SHP77 (cell line): ENCODE measurements at regions not wholly inside any gene's neighbourhood (a gene's known extent, or its start where the extent isn't known, plus 50 kb on each side); places are given as distances from the start of the nearest gene placed in this dataset.

Experiments used
- DNase-seq, 2 experiments: peaks; one replicate each; lab custom pipeline; 2025; lab: John Stamatoyannopoulos, UW

DNA sequence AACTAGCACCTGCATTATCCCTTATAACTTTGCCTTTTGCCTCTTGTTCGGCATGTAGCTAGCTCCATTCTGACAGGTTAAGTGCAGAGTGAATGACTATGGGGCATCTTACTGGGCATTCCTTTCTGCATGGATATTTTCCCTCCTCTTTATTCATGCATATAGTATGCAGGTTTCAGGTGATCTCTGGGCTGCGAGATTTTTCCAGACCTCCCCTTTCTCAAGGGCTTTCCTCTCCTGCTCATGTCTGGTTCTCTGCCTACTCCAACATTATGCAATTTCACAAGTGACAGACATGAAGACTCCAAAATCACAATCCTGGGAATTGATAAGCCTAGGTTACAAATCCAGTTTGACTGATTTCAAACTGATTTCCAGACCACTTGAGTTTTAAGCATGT lies 503.8 kb downstream of the NXPH1 start:
- DNase-seq: no peak

DNA sequence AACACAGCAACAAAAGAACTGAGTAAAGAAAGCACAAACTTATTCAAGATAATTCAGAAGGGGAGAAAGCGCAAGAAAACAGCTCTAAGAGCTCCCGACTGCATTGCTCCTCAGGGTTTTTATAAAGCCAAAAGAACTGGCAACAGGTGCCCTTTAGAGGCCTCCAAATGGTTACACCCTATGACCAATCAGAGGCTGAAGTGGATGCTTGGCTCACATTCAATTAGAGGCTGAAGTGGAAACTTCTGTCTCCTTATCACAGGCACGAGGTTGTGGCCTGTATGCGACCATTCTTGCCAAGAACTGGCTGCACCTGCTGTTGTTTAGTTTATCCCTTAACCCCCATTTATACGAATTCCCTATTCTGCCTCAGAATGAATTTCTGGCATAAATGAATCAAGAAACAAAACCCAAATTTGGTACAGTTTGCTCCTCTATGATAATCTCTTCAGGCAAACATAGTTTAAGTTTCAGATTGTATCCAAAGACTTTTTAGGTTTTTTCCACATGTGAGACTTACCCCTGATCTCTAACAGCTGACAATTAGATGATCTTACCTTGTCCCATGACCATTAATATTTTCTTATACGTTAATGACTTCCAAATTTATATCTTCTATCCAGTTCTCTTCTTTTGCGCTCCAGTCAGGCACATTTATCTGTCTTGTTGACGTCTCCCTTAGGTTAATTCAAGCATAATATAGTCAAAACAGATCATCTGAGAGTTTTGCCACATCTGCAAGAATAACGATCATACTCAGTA lies 504.8 kb downstream of the NXPH1 start:
- DNase-seq: peak; percentile 12 to 15

DNA sequence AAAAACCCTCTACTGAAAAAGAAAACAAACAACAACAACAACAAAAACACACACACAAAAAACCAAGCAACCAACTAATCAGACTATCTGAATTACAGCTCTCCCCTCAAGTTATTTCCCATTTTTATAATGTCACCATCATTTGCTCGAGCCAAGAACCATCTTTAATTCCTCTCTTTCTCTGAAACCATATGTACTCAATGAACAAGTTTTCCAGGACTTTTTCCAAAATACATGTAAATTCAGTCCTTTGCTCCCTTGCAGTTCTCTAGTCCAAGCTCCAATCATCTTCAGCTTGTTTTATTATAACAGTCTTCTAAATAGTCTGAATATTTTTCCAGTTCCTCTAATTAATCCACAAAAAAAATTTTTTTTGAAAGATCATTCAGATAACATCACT lies 506.0 kb downstream of the NXPH1 start:
- DNase-seq: no peak

DNA sequence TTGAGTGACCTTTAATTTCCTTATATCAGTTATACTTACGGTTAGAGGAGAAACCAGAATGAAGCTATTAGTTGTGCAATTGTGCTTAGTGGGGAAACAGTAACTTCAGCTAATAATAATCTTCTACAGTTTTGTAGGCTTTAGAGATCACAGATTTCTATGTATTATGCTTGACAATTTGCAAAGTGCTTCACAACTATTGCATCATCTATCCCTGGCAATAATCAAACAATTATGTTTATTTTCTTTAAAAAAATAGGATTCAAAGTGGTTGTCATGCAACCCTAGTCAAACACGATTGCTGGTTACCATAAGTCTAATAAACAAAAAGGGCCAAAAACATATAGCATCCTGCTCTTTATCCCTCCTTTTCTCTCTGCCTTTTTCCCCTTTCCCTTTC lies 530.3 kb downstream of the NXPH1 start:
- DNase-seq: no peak

DNA sequence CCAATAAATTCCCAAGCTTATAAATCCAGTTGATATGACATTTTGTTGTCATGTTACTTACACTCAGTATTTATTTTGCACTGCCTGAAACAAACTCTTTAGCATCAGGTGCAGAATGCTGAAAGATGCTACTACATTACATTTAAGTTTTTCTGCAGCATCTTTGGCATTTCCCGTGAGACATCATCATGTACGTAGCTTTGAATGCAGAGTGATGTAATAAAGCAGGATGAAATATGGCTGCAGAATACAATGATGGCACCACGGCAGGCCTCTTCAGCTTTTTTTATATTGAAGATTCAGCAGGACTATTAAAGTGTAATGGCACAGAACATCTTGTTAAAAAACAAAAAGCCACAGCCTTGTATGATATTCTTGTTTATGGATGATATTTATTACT lies 531.8 kb downstream of the NXPH1 start:
- DNase-seq: no peak

DNA sequence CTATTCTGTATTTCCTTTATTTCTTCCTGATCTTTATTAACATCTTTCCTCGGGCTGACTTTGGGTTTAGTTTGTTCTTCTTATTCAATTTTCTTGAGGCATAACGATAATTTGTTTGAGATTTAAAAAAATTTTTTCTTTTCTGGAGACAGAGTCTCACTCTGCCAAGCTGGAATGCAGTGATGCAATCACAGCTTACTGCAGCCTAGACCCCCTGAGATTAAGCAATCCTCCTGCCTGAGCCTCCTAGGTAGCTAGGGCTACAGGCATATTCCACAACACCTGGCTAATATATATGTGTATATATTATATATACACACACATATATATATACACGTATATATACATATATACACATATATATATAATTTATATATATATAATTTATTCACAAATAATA lies 540.2 kb downstream of the NXPH1 start:
- no peak for DNase-seq

DNA sequence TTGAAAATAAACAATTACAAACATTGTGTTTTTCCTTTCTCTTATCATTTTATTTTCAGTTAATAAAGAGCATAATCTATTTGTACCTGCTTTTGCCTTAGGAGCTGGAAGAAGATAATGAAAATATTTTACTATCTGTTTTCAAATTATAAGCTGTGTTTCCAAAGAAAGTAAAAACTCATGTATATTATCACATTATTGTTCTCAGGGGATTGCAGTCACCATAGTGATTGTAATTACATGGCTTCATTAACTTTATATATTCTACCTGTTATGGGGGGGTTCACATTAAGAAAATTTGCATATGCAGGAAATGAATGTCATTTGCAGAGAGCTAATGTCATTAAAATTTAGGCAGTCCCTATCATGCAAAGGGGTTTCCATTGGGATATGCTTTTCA lies 542.3 kb downstream of the NXPH1 start:
- DNase-seq: no peak

DNA sequence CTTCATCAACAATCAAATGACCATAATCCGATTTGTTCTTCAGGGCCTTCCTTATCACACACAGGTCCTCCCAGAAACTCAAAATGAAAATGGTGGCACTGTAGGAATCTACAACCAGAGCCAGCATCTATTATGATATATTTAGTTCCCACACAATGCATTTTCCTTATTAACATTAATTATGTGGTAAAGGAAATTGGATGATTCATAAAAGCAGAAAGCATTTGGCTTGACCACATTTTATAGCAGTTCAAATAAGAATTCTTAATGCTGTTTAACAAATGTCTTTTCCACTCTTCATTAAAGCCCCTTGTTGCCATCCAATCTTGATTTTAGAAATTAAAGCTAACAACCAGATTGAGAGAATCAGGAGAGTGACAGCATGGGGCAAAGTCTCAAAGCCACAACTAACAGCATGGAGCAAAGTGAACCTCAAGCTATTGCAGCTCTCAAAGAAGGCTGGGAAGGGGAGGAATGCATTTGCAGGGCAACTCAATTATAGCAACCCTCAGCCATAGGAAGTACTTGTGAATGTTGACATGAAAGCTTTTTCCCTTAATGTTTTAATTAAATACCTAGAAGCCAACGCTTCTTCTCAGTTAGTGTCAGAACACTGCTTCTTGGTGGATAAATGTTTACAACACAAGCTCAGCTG lies 549.1 kb downstream of the NXPH1 start:
- no peak for DNase-seq

DNA sequence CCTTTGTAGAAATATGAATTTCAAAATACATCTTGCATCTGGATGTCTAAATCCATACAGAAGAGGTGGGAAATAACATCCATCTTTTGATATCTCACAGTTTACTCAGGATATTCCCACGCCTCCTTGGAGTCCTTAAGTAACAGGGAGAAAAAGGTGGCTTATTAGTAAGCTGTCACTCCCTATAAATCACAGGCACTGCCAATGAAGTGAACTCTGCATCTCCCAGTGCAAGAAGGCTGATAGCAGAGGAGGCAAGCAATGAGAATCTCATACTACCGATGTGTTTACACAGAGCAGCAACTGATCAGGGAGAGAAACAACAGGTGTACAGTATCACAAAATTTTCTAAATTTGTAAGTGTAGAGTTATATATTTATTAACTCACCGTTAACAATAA lies 551.8 kb downstream of the NXPH1 start:
- DNase-seq: no peak

DNA sequence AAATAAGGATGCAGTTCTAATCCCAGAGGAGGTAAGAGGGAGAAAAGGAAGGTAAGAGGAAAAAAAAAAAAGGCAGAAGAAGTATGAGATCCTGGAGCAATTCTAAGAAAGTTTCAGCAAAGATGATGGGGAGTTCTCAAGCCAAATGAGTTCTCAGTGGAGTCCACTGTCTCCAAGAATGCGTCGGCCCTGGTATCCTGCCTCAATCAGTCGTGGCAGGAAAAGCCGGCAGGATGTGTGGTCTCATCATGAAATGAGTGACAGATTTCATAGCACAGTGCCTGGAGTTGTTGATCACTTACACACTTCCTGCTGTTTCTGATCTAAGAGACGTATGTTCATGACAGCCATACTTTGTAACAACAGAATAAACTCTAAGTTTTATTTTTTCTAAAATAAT lies 554.9 kb downstream of the NXPH1 start:
- no peak for DNase-seq

DNA sequence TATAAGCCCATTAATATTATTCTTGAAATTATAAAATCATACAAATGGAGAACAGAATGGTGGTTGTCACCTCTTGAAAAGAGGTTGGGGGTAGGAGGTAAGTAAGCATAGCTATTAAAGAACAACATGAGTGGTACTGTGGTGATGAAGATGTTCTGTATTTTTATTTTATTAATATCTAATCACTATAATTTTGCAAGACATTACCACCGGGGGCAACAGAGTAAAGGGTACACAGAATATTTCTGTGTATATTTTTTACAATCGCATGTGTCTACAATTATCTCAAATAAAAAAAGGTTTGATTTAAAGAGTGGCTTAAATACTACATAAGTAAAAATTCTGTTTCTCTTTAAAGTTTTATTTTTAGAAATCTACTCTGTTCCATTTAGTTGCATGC lies 557.8 kb downstream of the NXPH1 start:
- no peak for DNase-seq

DNA sequence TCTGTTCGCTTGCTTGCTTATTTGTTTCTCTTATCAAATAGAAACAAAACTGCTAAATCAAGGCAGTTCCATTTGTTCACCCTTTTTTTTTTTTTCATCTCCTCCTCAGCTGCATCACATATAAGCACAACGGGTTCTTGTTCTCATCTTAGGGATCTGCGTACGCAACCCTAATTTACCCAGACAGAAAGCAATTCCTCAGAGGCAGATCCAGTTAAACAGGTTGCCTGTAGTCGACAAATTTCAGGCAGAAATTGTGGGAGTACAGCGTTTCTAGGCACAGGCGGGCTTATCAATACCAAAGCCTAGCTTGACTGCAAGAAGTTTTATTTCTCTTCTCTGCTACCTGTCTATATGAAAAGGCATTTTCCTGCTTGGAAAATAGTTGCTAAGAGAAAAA lies 565.4 kb downstream of the NXPH1 start:
- no peak for DNase-seq

DNA sequence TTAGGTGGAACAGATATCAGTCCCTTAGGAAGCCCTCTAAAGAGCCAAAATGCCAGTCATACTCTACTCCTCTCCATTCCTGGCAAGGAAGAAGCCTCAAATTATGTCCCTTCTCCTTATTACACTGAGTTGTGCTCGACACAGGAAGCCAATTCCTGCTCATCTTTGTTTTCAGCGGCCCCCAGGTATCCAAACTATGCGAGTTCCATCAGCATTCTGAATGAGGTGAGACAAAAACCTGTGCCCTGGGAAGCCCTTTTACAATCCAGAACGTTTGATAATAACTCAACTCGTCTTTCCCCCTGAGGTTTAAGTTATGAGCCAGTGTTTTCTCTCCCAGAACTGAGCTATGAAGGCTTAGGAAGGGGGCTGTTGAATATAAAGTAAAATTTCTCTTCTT lies 580.5 kb downstream of the NXPH1 start:
- no peak for DNase-seq

DNA sequence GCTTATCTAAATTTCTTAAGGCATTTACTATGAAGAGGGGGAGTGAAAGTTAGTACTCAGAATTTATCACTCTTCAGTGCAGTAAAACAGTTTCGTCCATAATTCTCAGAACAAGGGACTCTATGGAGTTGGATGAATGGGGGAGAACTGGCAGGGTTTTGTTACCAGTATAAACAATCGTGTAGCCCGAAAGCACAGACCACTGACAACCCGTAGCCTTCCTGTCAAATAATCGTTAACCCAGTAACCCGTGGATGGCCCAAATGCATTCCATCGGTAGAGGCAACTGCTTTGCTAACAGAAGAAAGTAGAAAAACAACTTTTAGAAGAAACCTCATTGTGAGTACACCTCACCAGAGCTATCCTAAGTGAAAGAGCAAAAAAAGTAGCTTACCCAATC lies 583.9 kb downstream of the NXPH1 start:
- no peak for DNase-seq

DNA sequence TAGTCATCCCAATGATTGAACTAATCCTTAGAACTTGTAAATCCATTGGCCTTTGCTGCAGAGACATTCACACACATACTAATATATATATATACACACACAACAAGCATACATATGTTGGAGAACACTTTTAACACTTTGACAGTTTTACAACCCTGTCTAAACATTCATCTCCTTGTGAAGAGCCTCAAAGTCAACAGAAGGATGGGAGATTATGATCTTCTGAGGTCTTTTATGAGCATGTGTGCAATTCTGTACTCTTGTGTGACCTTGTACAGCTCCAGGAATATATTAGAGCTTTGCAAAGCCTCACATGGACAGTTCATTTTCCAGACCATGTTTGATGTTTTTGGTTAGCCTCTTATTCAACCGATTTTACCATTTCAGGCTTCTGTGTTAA lies 589.0 kb downstream of the NXPH1 start:
- DNase-seq: peak; percentile 5 to 68

DNA sequence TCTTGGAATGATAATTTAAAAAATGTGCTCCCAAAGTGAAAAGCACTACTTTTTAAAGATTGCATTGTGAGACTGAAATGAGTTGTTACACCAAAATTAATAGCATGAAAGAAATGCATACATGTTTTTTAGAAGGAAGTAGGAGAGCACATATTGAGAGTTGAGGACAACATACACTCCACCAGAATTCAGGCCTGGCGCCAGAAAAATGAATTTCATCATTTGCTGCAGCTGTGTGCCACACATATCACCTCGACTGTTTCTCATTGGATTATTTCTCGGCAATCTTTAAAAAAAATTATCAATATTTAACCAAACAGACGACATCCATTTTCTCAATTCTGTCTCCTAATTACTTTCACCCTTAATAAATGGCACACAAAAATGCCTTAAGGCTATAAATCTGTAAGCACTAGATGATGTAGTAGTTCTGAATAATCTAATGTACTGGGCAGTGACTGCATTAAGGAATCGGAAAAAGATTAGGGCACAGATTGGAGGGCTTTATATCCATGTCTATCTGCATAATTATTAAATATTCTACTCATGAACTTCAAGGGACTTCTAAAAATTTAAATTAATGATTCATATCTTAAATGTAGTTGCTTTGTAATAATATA lies 590.4 kb downstream of the NXPH1 start:
- no peak for DNase-seq

DNA sequence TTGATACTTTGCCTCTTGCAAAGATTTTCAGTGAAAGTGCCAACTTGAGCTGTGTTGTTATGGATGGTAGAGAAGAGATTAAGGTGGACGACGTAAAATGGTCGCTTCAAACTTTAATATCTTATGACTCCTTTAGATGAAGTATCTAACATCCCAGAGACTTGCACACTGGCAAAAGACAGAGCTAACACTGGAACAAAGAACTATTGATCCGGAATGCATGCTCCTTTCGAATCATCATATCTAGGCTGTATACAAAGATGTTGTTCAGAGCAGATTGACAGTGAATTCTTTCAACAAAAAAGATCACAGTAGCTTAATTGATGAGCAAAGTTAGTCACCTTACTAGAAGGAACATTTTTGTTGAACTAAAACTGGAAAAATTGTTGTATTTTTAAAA lies 592.7 kb downstream of the NXPH1 start:
- DNase-seq: no peak

DNA sequence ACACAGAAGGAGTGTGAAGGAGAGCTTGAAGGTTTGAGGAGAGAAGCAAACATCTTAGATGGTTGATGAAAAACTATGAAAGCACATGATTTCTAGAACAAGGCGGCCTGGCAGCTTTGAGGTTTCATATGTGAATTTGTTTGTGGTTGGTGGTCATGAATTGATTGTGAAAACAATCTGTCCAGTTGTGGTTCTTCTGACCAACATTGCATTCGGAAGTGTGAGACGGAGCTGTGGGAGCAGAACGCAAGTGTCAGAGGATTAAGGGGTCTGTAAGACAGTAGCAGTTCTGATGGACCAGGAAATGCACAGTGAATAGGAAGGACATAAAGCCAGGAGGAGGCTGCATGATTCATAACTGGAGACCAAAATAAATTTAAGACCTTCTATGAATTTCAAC lies 594.6 kb downstream of the NXPH1 start:
- DNase-seq: no peak

DNA sequence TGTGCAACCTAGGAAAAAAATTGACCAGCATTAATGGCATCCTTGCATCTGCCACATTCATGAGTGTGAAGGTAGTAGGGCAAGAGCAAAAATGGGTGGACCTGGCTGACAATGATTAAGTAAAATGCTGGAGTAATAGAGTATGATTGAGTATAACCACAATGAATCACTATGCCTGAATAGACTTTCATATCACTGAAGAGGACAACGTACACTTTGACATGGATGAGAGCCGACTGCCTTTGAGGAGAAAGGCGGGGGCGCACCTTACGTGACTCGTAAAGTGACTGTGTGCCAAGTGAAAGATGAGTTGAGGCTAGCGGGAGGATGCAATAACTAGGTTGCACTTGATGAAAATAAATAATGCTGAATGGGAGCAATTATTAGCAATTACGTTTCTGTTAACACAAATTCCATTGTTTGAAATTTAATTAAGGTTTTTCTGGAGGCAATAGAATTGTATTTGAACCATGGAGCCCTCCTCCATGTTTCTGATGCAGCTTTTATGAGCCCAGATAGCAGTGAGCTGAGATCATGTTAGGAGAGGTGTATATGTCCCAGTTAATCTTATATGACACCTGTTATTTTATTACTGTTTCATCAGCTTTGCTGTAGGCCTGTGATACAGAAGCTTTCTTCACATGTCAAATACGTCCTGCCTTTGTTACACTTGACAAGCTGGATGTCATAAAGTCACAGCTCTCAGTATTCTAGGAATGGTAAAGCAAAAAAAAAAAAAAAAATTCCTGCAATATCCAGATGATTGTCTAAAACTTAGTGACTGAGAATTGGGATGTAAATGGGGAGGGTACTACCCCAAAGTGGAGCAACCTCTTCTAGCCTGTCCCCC lies 596.5 kb downstream of the NXPH1 start:
- DNase-seq: no peak

DNA sequence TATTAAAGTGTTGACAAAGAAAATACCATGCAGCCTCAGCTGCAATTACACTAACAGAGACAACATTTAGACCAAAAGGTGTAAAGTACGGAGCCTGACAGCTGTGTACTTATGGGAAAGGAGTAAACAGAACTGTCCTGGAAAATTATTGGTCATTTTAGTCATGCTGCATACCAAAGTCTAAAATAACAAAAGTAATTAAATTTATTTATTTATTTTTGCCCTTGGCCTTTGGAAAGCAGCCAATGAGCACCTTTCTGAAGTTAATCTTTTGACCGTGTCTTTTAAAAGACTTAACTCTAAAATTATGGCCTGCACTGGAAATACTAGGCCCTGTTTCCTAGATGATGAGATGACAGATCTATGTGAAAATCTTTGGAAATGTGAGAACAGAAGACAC lies 597.6 kb downstream of the NXPH1 start:
- DNase-seq: no peak

DNA sequence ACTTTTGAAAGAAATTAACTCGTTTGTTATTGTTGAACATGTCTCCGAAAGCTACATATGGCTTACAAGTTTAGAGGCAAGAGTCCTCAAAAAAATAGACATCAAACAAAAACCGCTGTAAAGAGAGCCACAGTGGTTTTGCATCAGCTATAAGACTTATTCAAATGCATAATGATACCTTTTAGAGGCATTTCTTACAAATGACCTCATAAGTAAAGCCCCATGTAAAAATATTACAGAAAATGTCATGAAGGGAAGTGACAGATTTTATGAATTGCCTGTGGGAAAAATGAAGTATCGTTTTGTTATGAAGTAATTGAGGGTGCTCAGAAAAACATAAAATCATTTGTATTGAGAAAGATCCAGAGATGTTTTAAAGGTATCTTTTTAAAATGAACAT lies 598.0 kb downstream of the NXPH1 start:
- DNase-seq: no peak

DNA sequence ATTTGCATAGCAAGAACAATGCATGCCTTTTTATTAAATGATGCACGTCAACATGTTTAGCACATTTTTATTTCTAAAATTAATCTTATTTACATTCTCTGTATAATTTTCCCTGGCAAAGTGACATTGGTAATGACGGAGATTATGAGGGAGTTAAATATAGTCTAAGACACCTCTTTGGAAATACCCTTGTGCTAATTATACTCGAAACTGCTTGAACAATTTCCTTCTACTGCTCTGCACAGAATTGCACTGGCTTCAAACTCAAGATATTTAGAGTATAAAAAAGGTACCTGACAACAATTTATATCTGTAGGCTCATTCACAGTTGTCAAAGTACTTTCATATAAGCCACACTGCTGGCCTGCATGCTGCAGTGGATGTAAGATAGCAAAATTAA lies 602.7 kb downstream of the NXPH1 start:
- DNase-seq: no peak
